Osteoblast (primary cell): ENCODE measurements at regions not wholly inside any gene's neighbourhood (a gene's known extent, or its start where the extent isn't known, plus 50 kb on each side); places are given as distances from the start of the nearest gene placed in this dataset.
"Not testable (repeated sequence)": the region's sequence is repeated elsewhere in the genome, so short reads cannot be mapped to it uniquely, and the experiment has no call there.

Experiments used
- DNase-seq: peaks from one replicate; pipeline ENCODE4 v3.0.0; 2011; ENCODE audit warnings: low spot score, mixed read lengths; ENCODE audit not compliant: insufficient read length; ENCODE audit errors: missing footprints
- H2AFZ ChIP-seq: 2 replicates; pipeline ENCODE4 v1.6.0; 2011; ENCODE audit warnings: mild to moderate bottlenecking, low read length
- H3K27ac ChIP-seq: 2 replicates; pipeline ENCODE4 v1.5.1; 2011; ENCODE audit warnings: mild to moderate bottlenecking, low read depth, low read length, moderate library complexity
- H3K27me3 ChIP-seq: 2 replicates; pipeline ENCODE4 v1.6.0; 2012; ENCODE audit warnings: mild to moderate bottlenecking, control low read depth, inconsistent platforms, low read length, moderate library complexity; ENCODE audit not compliant: insufficient read depth
- H3K36me3 ChIP-seq: 2 replicates; pipeline ENCODE4 v1.5.1; 2011; ENCODE audit warnings: mild to moderate bottlenecking, low read length, control low read depth, moderate library complexity; ENCODE audit not compliant: insufficient read depth
- H3K4me1 ChIP-seq: 2 replicates; pipeline ENCODE4 v1.5.1; 2011; ENCODE audit warnings: mild to moderate bottlenecking, low read length, control low read depth, moderate library complexity; ENCODE audit not compliant: insufficient read depth
- H3K4me2 ChIP-seq: 2 replicates; pipeline ENCODE4 v1.6.0; 2011; ENCODE audit warnings: mild to moderate bottlenecking, low read length; ENCODE audit not compliant: insufficient read depth
- H3K4me3 ChIP-seq: fragments of 200-600 bp; sonication (generic); 3 replicates; pipeline ENCODE4 v1.5.1; 2012; ENCODE audit warnings: mild to moderate bottlenecking, low read length, inconsistent platforms; ENCODE audit not compliant: insufficient read depth
- H3K79me2 ChIP-seq: 2 replicates; pipeline ENCODE4 v1.6.0; 2012; ENCODE audit warnings: mild to moderate bottlenecking, low read length, control low read depth, inconsistent platforms; ENCODE audit not compliant: insufficient read depth
- H3K9me3 ChIP-seq: 2 replicates; pipeline ENCODE4 v1.5.1; 2011; ENCODE audit warnings: low read depth, low read length, control low read depth
- H4K20me1 ChIP-seq: 2 replicates; pipeline ENCODE4 v1.6.0; 2012; ENCODE audit warnings: mild to moderate bottlenecking, low read length, control low read depth; ENCODE audit not compliant: insufficient read depth
- CTCF ChIP-seq: IDR thresholded peaks from 2 replicates; pipeline ENCODE4 v1.5.1; 2011; ENCODE audit warnings: mild to moderate bottlenecking, low read depth, low read length, moderate library complexity; ENCODE audit errors: extremely low read depth

GRCh38 chr4:154152546-154152945 lies 339.1 kb downstream of the DCHS2 start:
- H3K9me3 ChIP-seq, result no peaks in the 10 kb centered on the region

GRCh38 chr4:154149236-154149635 lies 342.4 kb downstream of the DCHS2 start:
- not testable (repeated sequence) for H3K4me2 ChIP-seq, H3K79me2 ChIP-seq, DNase-seq, H3K9me3 ChIP-seq, H2AFZ ChIP-seq, H3K4me3 ChIP-seq, H4K20me1 ChIP-seq, H3K27ac ChIP-seq, H3K4me1 ChIP-seq, H3K36me3 ChIP-seq, H3K27me3 ChIP-seq

More at GRCh38 chr4:154152546-154152945, 339.1 kb downstream of the DCHS2 start:
- Histone ChIP-seq H2AFZ (no peak overlapping the region), H3K27me3 (no peaks in the 10 kb centered on the region), H3K4me1 (no peaks in the 10 kb centered on the region), H4K20me1 (no peaks in the 10 kb centered on the region), H3K4me2 (no peak overlapping the region), H3K36me3 (no peaks in the 10 kb centered on the region), H3K79me2 (no peaks in the 10 kb centered on the region), H3K27ac (no peak overlapping the region), H3K4me3 (no peak overlapping the region)
- no peak for TF ChIP-seq CTCF
- no peak for DNase-seq

GRCh38 chr4:154143720-154144119 lies 347.9 kb downstream of the DCHS2 start:
- Histone ChIP-seq H3K36me3 (no peaks in the 10 kb centered on the region), H4K20me1 (no peaks in the 10 kb centered on the region), H3K4me2 (no peak overlapping the region), H3K27ac (no peak overlapping the region), H3K79me2 (no peaks in the 10 kb centered on the region), H3K4me1 (no peaks in the 10 kb centered on the region), H2AFZ (no peak overlapping the region), H3K4me3 (no peak overlapping the region), H3K27me3 (no peaks in the 10 kb centered on the region), H3K9me3 (no peaks in the 10 kb centered on the region)
- no peak for TF ChIP-seq CTCF
- no peak for DNase-seq

- Histone ChIP-seq H2AFZ (no peak overlapping the region), H3K4me1 (no peaks in the 10 kb centered on the region), H3K4me3 (no peak overlapping the region), H4K20me1 (no peaks in the 10 kb centered on the region), H3K79me2 (no peaks in the 10 kb centered on the region), H3K4me2 (no peak overlapping the region), H3K27me3 (no peaks in the 10 kb centered on the region), H3K27ac (no peak overlapping the region), H3K9me3 (no peaks in the 10 kb centered on the region), H3K36me3 (no peaks in the 10 kb centered on the region)
- no peak for TF ChIP-seq CTCF
- no peak for DNase-seq
These were observed 348.9 kb downstream of the DCHS2 start for GRCh38 chr4:154142664-154143063.
